Ramos (cell line): ENCODE measurements at regions not wholly inside any gene's neighbourhood (a gene's known extent, or its start where the extent isn't known, plus 50 kb on each side); places are given as distances from the start of the nearest gene placed in this dataset.

Experiments used
- in situ Hi-C: fragments of 300-500 bp; cut with MboI; formaldehyde crosslinking; loops from one replicate; pipeline ENCODE4 v1.14.3; 2022; ENCODE audit warnings: low sequenced_read_pairs; ENCODE audit not compliant: unreplicated experiment

DNA sequence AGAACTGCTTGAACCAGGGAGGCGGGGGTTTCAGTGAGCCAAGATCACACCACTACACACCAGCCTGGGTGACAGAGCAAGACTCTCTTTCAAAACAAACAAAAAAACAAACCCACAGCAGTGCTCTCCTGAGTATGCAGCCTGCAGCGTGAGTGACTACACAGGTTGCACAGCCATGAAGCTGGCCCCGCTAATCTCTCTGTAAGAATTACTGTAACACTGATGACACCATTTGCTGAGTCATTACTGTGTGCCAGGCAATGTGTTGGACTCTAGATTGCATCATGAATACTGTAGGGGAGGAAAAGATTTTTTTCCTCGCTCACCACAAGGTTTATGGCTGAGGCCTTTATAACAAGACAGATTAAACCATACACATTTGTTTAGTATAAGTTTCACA is 118.6 kb upstream of the ATP8B1 start:
- in situ Hi-C loops: no loop called here

DNA sequence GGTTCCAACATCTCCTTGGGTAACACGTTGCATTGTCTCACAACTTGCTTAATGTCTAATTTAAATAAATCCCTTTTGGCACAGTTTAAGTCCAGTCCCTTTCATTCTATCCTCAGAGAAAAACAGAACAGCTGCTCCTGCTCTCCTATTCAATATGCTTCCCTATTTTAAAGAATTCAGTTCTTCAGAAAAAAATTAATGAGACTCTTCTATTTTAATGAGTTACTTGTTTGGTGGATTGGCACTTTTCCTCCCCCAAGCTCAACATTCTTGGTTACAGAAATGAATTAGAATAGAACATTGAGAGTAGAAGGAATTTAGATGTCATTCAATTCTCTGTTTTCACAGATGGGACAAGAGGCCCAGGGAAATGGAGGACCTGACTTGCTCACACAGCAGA is 116.9 kb upstream of the ATP8B1 start:
- in situ Hi-C loops: no loop called here

DNA sequence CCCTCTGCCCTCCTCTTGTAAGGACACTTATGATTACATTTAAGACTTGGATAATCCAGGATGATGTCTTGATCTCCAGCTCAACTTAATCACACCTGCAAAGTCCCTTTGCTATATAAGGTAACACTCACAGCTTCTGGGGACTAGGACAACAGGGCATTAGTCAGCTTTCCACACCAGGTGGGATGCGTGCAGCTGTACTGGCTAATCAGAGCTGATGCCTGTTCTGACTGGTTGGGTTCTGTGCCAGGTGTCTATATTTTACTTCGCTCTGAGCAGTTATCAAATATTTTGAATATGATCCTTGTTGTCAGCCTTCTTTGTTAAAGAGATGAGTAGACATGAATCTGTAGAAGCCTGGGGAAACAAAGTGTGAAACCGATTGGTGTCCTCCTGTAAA is 115.5 kb upstream of the ATP8B1 start:
- in situ Hi-C loops: no loop called here

DNA sequence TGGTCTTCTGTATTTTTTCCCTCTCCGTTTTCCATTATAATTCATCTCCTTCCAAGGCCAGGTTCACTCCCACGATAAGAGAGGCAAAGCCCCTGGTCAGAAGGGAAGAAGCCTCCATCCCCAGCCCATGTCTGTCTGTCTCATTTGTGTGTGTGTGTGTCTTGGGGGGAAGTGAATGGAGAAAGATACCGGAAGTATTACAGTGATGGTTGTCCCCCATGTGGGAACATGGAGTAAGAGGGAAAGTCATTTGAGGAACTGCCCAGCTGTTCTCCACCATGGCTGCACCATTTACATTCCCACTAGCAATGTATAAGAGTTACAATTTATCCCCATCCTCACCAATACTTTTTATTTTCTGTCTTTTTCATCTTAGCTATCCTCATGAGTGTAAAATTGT is 113.6 kb upstream of the ATP8B1 start:
- in situ Hi-C loops: no loop called here

DNA sequence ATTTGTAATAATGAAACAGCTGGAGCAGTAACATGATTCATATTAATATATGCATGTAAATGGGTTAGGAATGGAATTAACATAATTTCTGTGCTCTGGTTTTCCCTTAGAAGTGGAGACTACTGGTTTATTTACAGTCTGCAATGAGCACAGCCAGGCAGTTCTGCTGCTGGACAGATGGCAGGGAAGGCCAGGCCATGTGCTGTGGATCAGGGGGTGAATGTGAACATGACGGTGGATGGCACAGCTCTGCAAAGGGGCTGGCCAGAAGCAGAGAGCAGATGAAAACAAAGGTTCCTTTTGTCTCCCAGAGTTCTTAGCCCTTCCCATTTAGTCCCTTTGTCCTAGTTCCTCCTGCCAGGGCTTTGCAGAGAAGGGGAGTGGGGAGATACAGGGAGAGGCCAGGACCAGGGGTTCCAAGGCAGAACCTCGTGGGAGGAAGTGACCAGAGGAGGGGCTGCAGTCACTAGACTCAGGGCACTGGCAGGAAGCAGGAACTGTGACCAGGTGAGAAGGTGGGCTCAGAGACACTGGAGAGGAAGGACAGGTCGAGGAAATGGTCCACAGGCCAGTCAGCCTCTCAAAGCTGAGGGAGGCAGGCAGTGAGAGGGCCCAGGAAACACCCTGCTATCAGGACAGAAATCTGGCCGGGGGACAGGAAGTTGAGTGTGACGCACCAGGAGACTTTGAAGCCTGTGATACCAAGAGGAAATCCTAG is 112.9 kb upstream of the ATP8B1 start:
- in situ Hi-C loops: no loop called here

DNA sequence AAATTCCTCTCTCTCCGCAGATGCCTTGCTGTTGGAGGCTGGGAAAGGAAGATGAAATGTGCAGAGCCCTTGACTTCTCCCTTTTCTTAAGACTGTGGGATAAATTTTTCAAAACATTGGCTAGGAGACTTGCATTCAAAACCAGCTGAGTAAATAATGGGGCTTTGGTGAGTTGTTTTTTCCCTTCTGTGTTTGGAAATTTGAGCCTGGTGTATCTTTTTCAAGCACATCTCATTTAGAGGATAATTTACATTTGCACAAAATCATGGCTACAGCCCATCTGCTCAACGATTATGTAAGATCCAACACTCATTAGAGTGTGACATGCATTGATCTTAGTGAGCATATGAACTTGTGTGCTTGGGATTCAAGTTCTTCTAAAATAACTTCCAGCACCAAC is 112.1 kb upstream of the ATP8B1 start:
- in situ Hi-C loops: no loop called here

DNA sequence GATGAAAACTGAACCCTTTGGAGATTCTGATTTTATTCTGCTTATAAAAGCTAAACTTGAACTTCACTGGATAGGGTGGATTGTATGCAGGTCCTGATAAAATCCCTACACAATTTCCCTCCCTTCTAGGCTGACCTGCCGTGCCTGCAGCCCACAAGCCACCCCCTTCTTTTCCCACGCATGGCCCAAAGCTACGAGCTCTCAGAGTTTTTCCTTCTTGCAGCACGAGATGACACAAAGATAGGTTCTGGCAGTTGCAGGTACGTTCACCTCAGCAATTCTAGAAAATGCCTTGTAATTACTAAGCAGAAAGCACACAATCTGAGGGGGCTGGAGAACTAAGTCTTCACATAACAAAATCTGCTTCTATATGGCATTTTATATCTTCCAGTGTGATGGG is 110.6 kb upstream of the ATP8B1 start:
- in situ Hi-C loops: no loop called here

DNA sequence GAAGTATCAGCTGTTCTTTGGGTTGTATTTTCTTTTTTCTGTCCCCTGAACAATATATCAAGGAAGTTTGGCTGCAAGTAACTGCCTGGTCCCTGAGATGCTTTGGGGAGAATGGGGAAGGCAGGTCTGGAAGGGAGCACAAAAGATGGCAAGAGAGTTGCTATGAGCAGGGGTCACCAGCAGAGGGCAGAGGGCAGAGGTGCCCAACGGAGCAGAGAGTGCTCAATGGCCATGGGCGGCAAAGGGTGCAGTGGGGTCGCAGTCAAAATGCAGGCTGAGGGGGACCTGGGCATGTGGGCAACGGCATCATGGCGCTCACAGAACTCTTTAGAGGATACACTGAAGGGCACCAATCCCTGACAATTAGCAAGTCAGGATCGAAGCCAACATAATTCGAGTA is 107.7 kb upstream of the ATP8B1 start:
- in situ Hi-C loops: no loop called here

DNA sequence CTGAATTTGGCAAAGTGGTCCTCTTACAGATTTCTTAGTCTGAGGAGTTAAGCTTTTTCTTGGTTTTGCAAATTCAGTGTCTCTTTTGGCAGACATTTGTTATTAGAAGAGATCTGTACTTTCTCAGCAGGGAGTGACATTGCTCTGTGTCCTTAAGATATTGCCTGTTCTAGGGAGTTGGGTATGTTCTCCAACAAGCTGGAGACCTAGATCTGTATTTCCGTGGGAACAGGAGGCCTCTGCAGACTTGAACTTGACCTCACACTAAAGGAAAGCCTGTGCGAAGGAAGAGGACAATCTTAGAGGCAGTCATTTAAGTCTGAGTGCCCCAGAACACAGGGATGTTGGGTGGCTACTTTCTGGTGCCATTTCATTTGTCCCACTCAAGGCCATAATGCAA is 107.0 kb upstream of the ATP8B1 start:
- in situ Hi-C loops: no loop called here

DNA sequence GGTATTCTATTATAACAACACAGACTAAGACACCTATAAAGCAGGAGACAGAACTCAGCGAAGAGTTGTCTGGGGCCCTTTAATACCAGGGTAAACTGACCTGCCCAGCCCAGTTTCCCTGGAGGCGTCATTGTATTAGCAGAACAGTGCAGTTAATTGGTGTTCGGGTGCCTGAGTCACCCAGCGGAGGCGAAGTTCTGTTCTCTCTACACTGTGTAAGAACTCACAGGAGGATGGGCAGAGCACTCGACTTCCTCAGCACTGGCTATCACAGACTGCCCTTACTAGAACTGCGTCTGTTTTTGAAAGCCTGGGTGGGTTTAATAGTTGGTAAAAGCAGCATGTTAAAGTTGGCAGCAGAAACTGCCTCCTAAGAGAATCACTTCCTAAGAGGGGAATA is 106.5 kb upstream of the ATP8B1 start:
- in situ Hi-C loops: no loop called here

DNA sequence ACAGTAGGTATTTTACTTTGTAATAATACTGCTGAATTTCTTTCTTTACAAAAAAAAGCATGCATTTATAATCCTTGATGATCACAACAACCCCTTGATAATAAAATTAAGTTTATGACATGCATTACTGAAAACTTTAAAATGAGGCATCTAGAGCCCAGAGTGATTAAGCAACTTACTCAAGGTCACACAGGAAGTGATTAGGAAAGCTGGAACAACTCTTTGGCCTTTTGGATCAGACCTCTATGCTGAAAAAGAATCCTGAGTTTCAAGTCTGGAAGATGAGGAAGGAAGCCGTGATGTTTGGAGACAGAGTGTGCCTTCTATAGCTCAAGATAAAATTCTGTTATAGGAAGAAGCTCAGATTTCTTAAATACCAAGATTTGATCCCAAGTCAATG is 105.0 kb upstream of the ATP8B1 start:
- in situ Hi-C loops: no loop called here

DNA sequence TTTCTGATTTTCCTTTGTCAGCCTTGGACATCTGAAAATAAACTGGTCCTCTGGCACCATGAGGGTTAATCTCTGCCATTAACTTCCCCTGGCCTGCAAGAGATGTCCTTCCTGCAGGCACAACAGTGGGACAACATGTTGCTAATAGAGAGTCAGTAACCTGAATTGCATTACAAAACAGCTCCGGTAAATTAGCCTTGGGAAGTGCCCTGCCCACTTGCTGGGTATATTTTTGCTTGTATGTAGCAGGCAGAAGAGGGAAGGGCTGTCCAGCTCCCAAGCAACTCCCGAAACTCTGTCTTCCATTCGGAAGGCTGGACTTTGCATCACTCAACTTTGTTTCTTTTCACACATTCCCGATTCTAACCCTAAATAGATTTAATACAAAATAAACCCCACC is 104.4 kb upstream of the ATP8B1 start:
- in situ Hi-C loops: no loop called here

DNA sequence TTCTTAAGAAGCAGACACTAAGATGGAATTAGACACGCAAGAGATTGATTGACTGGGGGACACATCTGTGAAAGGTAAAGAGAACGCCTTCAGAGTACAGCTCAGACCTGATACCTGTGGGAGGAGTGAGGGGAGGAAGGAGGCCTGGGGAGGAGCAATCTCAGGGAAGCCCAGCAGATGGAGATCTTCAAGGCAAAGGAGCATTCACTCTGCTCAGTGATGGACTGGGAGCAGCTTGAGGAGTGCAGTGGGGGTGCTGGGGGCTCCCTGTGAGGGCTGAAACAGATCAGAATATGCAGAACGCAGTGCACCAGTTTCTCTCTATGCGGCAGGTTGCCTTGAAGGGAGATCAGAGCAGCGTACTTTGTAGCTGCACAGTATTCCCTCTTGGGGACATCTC is 103.7 kb upstream of the ATP8B1 start:
- in situ Hi-C loops: no loop called here

DNA sequence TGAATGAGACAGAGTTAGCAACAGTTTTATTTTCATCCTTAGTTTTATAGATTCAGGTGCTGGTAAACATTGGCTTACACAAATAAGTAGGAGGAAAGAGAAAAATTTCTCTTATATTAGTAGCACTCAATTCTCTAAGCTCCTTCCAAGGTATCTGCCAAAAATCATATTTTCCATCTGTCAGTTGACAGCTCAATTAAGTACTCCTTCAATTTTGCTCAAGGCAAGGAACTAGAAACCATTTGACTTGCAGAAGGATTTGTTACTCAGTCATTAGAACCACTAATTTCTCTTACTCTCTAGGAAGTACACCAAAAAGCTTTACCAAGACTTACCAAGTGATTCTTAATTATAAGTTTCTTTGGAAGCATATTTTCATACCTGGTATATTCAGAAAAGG is 101.4 kb upstream of the ATP8B1 start:
- in situ Hi-C loops: no loop called here

DNA sequence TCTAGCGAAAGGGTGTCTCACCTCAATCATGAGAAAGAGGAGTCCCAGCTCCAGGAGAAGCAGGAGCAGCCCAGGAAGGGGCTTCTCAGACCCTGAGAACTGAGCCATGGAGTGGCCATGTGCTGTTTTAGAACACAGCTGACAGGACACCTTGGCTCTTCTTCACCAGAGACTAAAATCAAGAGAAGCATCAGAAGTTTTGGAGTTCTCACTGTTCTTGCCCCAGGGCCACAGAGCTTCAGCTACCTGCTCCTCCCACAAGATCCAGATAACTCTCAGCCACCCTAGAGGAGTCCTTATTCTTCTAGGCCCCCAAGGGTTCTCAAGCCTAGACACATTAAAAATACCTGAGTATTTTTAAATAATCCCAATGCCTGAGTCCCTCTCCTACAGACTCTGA is 99.6 kb upstream of the ATP8B1 start:
- in situ Hi-C loops: no loop called here

DNA sequence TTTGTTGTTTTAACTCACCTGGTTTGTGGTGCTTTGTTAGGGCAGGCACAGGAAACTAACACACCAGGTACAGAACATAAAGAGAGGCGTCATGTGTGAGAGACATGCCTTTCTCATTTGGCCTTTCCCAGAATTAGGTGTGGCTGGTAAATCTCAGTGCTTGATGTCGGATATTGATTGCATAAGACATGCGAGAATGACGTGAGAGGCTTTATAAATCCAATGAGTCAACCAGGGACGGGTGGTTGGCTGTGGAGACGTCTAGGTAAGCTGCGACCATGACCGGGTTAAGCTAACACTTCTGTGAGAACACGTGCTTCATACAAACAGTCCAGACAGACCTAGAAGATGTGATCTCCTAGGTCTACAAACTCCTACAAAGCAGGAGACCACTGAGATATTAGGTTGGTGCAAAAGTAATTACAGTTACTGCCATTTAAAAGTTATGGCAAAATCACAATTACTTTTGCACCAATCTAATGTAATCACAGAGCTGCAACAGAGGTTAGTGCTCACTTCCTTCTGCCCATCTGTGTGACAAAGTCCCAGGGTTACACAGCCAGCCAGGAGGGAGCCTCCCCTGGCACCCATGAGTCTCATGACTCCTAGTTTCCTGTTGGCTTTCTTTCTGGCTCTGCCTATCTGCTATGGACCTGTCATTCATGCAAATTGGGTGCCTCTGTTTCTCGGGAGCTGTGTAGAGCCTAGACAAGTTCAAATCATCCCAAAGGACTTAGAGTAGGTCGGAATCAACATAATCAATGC is 98.9 kb upstream of the ATP8B1 start:
- in situ Hi-C loops: no loop called here

DNA sequence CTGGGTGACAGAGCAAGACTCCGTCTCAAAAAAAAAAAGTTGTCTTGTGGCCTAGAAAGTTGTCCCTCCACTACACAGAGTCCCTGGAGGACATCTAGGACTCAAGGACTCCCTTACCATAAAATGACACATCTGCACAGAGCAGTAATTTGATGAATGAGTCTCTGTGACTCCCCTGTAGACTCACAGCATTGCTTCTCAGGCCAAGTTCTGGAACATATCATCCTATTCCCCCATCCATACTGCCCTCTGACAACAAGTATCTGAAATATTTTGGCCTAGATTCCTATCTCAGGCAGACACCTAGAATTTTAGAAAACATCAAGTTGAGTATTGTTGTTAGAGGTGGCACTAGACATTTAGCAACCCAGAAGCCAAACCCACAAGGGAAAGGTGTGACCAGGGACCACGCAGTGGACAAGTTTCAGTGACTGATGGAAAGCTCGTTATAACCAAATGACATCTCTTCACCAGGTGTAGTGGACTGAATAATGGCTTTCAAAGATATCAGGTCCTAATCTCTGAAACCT is 97.9 kb upstream of the ATP8B1 start:
- in situ Hi-C loops: no loop called here

DNA sequence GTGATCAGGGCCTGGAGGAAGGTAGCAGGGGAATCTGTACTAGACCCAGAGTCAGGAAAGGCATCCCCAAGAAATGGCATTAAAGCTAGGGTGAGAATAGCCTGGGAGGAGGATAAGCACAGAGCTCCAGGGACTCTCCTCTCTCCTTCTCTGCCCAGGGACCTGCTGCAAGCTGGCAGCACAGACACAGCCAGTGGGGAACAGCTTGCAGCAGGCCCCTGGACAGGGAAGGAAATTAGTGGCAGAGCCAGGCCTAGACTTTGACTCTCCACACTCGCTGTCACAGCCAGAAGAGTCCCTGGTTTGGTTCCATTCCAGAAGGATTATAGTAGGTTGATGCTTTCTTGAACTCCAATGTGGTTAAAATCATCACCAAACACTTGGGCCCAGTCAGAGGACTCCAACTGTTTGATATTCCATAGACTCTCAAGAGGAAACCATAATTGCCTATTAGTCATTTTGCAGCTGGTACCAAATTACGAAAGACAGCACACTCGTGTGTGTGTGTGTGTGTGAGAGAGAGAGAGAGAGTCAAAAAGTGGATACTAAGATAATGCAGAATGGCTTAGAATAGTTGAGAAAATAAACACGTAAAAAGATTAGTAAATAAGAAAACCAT is 95.5 kb upstream of the ATP8B1 start:
- in situ Hi-C loops: loop anchor here (25.0 kb wide), 1 partner anchor 214 kb away; no protein-coding TSS in a partner anchor

DNA sequence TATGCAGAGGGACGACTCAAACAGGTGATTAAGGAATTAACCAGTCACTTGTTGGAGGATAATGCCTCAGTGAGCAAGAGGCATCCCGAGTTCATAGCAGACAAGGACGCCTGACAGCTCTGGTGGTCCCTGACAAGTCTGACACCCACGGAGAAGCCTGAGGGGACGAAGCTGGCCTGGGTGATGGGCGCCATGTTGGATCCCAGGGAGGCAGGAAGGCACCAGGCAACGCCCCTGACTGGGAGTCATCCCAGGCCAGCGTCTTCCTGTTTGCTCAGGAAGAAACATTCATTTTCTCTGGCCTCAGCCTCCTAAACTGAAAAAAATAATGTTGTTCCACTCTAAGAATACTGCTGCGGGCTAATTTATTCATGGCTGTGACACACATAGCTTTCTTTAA is 92.1 kb upstream of the ATP8B1 start:
- in situ Hi-C loops: loop anchor here (25.0 kb wide), 1 partner anchor 217 kb away; no protein-coding TSS in a partner anchor

DNA sequence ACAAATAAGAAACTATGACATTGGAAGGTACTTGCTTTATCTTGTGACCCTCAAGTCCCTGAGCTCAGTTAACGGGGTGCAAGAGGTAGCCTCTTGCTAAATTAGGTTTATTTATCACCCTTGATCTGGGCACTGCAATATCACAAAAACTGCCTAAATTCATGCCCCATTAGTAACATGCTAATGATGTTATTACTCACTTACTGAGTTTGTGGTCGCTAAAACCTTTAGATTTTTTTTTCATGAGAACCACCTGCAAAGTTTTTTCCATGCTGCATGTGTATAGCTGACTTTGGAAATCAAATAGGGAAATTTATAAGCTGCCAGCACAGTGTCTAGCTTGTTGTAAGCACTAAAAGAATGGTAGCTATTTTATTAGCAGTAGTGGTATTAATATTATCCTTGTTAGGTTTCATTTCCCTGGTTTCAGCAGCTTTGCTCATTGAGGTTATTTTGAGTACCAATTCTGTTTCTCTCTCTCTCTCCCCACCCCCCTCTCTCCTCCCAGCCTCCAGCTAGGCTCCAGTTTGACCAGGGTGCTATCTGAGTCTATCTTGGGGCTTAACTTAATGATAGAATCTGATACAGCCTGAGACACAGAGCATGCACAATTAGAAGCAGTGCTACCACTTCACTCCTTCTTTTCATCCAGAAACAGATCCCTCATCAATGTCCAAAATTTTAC is 88.7 kb upstream of the ATP8B1 start:
- in situ Hi-C loops: loop anchor here (25.0 kb wide), 1 partner anchor 220 kb away; no protein-coding TSS in a partner anchor
